ENCODE measurements at regions not wholly inside any gene's neighbourhood (a gene's known extent, or its start where the extent isn't known, plus 50 kb on each side); places are given as distances from the start of the nearest gene placed in this dataset.

DNA sequence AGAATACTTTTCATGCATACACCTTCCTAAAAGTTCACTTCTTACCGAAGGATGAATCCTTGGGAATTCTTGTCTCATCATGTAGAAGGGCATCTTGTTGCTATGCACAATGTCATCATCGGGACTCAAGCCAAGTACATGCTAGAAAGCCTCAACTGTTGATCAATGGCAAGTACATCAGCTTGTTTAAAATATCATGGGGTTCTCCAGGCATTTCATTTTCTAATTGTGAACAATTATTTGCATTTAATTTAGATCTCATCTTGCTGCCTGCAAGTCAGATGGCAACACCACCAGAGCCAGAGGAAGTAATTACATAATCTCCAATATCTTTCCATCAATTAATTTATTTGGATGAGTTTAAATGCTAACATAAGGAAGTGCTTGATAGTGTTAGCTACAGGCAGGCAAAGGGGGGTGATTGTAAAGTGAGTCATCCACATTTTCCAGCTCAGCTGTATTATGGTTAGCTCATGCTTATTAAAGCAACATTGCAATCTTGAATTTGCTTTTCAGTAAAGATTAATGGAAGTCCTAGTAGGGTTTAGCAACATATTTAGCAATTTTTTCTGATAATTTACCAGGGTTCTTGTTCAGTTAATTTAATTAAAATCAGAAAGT lies 356.5 kb downstream of the CBLL2 start:
- TF ChIP-seq CTCF (conservative IDR thresholded peaks at IDR 0.05 in 1 of 2, IDR thresholded peaks at IDR 0.05 in 1 of 2; ENCODE audit: low read depth in 1 of 2, low read length in 2 of 2) (no peak), EZH2 (IDR thresholded peaks at IDR 0.05; ENCODE audit: low read length, missing control alignments) (no peak)

Data from fibroblast of lung (primary cell).